H1 (cell line): ENCODE measurements at regions not wholly inside any gene's neighbourhood (a gene's known extent, or its start where the extent isn't known, plus 50 kb on each side); places are given as distances from the start of the nearest gene placed in this dataset.

ENCODE experiments used
- CEBPB ChIP-seq: IDR thresholded peaks from 2 replicates; pipeline ENCODE4 v1.6.1; 2012; ENCODE audit warnings: low read depth, low read length
- SIN3A ChIP-seq, 2 experiments: IDR thresholded peaks in 1 of 2; conservative IDR thresholded peaks in 1 of 2; 2 replicates each; pipeline ENCODE4 v1.6.1; 2011 to 2012; ENCODE audit warnings: low read length in 2 of 2, improper control_type of control experiment in 1 of 2, low read depth in 1 of 2, mild to moderate bottlenecking in 1 of 2
- TBP ChIP-seq: IDR thresholded peaks from 2 replicates; pipeline ENCODE4 v1.6.1; 2011; ENCODE audit warnings: low read depth, low read length, improper control_type of control experiment
- TCF12 ChIP-seq: IDR thresholded peaks from 2 replicates; pipeline ENCODE4 v1.6.1; 2011; ENCODE audit warnings: low read depth, mild to moderate bottlenecking, low read length
- TF ChIP-seq, protein P1 (sequence below), 3 experiments: IDR thresholded peaks; 1 replicate in 2 of 3; 2 replicates in 1 of 3; pipeline versions ENCODE4 v1.5.1 to v1.6.1; 2011; ENCODE audit warnings: low read length in 3 of 3, mild to moderate bottlenecking in 3 of 3, inconsistent platforms in 2 of 3, low read depth in 1 of 3, moderate library complexity in 1 of 3; ENCODE audit not compliant: insufficient read depth in 1 of 3; ENCODE audit errors: control extremely low read depth in 1 of 3
- TF ChIP-seq, protein P2 (sequence below): IDR thresholded peaks from 2 replicates; pipeline ENCODE4 v1.6.1; 2012; ENCODE audit warnings: inconsistent platforms
- TF ChIP-seq, protein P3 (sequence below): IDR thresholded peaks from 2 replicates; pipeline ENCODE4 v1.6.1; 2011; ENCODE audit warnings: low read depth, mild to moderate bottlenecking, low read length; ENCODE audit not compliant: insufficient read depth

DNA sequence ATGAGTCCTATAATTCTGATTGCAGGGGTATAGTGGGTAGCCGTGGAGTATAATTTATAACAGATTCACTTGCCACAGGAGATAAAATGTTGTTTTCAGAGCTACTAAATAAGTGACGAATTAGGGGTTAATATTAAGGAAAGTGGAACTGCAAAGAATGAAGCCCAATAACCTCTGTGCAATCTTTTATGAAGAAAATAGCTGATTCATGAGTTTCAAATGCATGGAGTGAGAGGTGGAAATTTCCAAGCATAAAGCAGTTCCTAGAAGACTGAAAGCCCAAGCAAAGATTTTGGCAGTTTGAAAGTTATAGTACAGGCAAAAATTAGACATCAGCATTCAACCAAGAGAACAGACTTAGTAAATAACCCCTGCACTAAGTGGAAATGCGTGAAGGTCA lies 1782.4 kb upstream of the PCDH10 start:
- TF ChIP-seq SIN3A (conservative IDR thresholded peaks at IDR 0.05 in 1 of 2, IDR thresholded peaks at IDR 0.05 in 1 of 2; ENCODE audit: low read depth in 1 of 2, low read length in 2 of 2): no peak
- TF ChIP-seq, protein P1, sequence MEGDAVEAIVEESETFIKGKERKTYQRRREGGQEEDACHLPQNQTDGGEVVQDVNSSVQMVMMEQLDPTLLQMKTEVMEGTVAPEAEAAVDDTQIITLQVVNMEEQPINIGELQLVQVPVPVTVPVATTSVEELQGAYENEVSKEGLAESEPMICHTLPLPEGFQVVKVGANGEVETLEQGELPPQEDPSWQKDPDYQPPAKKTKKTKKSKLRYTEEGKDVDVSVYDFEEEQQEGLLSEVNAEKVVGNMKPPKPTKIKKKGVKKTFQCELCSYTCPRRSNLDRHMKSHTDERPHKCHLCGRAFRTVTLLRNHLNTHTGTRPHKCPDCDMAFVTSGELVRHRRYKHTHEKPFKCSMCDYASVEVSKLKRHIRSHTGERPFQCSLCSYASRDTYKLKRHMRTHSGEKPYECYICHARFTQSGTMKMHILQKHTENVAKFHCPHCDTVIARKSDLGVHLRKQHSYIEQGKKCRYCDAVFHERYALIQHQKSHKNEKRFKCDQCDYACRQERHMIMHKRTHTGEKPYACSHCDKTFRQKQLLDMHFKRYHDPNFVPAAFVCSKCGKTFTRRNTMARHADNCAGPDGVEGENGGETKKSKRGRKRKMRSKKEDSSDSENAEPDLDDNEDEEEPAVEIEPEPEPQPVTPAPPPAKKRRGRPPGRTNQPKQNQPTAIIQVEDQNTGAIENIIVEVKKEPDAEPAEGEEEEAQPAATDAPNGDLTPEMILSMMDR (IDR thresholded peaks at IDR 0.05; ENCODE audit: control extremely low read depth in 1 of 3, insufficient read depth in 1 of 3, low read depth in 1 of 3, low read length in 3 of 3): no peak
- TF ChIP-seq, protein P2, sequence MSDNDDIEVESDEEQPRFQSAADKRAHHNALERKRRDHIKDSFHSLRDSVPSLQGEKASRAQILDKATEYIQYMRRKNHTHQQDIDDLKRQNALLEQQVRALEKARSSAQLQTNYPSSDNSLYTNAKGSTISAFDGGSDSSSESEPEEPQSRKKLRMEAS: no peak
- TF ChIP-seq TCF12: no peak
- TF ChIP-seq CEBPB: no peak
- TF ChIP-seq, protein P3, sequence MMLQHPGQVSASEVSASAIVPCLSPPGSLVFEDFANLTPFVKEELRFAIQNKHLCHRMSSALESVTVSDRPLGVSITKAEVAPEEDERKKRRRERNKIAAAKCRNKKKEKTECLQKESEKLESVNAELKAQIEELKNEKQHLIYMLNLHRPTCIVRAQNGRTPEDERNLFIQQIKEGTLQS: no peak
- no peak for TF ChIP-seq TBP
